PC-9 (cell line): ENCODE measurements at regions not wholly inside any gene's neighbourhood (a gene's known extent, or its start where the extent isn't known, plus 50 kb on each side); places are given as distances from the start of the nearest gene placed in this dataset.

Source experiments
- BruUV-seq: library from RNA; stranded (reverse); fragments of 400-500 nt; replicated peaks from 2 replicates; lab custom pipeline; 2021; lab: Mats Ljungman, UMichigan
- CTCF ChIA-PET: fragments of 300-600 bp; sonication (Branson Sonifier 250); formaldehyde crosslinking; loops from one replicate; lab custom pipeline; 2022; ENCODE audit warnings: antibody characterized with exemption; lab: Charles Lee
- POLR2A ChIA-PET: fragments of 300-600 bp; sonication (Branson Sonifier 250); formaldehyde crosslinking; loops from one replicate; lab custom pipeline; 2022; ENCODE audit warnings: antibody characterized with exemption; ENCODE audit not compliant: unreplicated experiment; lab: Charles Lee
- DNase-seq, 2 experiments: peaks; one replicate each; pipeline versions ENCODE4 v3.0.0 to v3.0.0-alpha.2; 2015 to 2022; ENCODE audit warnings: mixed read lengths in 1 of 2
- H2AFZ ChIP-seq: fragments of 200-600 bp; sonication (generic); 2 replicates; pipeline ENCODE4 v1.8.1; 2017; ENCODE audit warnings: antibody characterized with exemption
- H3F3A ChIP-seq: fragments of 200-600 bp; sonication (generic); 2 replicates; pipeline ENCODE4 v1.8.1; 2017; ENCODE audit warnings: antibody characterized with exemption, mild to moderate bottlenecking, low read depth; ENCODE audit not compliant: insufficient read depth
- H3K27ac ChIP-seq: fragments of 200-600 bp; sonication (generic); 2 replicates; pipeline ENCODE4 v1.6.1; 2016; ENCODE audit warnings: mixed run types
- H3K27me3 ChIP-seq: fragments of 200-600 bp; sonication (generic); 2 replicates; pipeline ENCODE4 v1.6.1; 2016; ENCODE audit warnings: low read depth, mixed run types; ENCODE audit not compliant: insufficient read depth
- H3K36me3 ChIP-seq: fragments of 200-600 bp; sonication (generic); 2 replicates; pipeline ENCODE4 v1.6.1; 2016; ENCODE audit warnings: low read depth, mixed run types
- H3K4me1 ChIP-seq: fragments of 200-600 bp; sonication (generic); replicated peaks from 2 replicates; pipeline ENCODE4 v1.6.1; 2016; ENCODE audit warnings: mixed run types; ENCODE audit not compliant: insufficient read depth
- H3K4me2 ChIP-seq: fragments of 200-600 bp; sonication (generic); 2 replicates; pipeline ENCODE4 v1.6.1; 2017; ENCODE audit warnings: mixed run types
- H3K4me3 ChIP-seq: fragments of 200-600 bp; sonication (generic); 2 replicates; pipeline ENCODE4 v1.6.1; 2016; ENCODE audit warnings: mixed run types
- H3K79me2 ChIP-seq: fragments of 200-600 bp; sonication (generic); 2 replicates; pipeline ENCODE4 v1.6.1; 2017; ENCODE audit warnings: low read depth, mixed run types
- H3K9me2 ChIP-seq: fragments of 200-600 bp; sonication (generic); 2 replicates; pipeline ENCODE4 v1.8.1; 2017; ENCODE audit warnings: mild to moderate bottlenecking; ENCODE audit not compliant: insufficient read depth
- H3K9me3 ChIP-seq: fragments of 200-600 bp; sonication (generic); 2 replicates; pipeline ENCODE4 v1.8.1; 2016; ENCODE audit warnings: low read depth; ENCODE audit not compliant: insufficient read depth
- H4K20me1 ChIP-seq: fragments of 200-600 bp; sonication (generic); 2 replicates; pipeline ENCODE4 v1.8.1; 2017; ENCODE audit not compliant: insufficient read depth
- CTCF ChIP-seq: fragments of 200-600 bp; sonication (generic); conservative IDR thresholded peaks from 2 replicates; pipeline ENCODE4 v1.6.1; 2017; ENCODE audit warnings: mixed run types, antibody characterized with exemption, mild to moderate bottlenecking, moderate library complexity
- EZH2 ChIP-seq: fragments of 200-600 bp; sonication (generic); IDR thresholded peaks from 2 replicates; pipeline ENCODE4 v1.8.0; 2017; ENCODE audit warnings: antibody characterized with exemption, low read depth
- intact Hi-C: fragments of 100-400 bp; cut with micrococcal nuclease; formaldehyde crosslinking; loops from one replicate; pipeline ENCODE4 v1.10.0; 2022; ENCODE audit not compliant: unreplicated experiment

- ChIA-PET POLR2A (no interaction called here), CTCF (no interaction called here)
- Histone ChIP-seq H4K20me1 (no peaks in the 10 kb centered on the region), H3K36me3 (no peaks in the 10 kb centered on the region), H3K79me2 (no peaks in the 10 kb centered on the region), H2AFZ (no peak overlapping the region), H3K9me3 (no peaks in the 10 kb centered on the region), H3K9me2 (no peaks in the 10 kb centered on the region), H3K4me1 (no peaks in the 10 kb centered on the region), H3K27ac (no peak overlapping the region), H3K4me2 (no peak overlapping the region), H3F3A (no peaks in the 10 kb centered on the region), H3K4me3 (no peak overlapping the region), H3K27me3 (peaks cover 29% of the 10 kb centered on the region)
- DNase-seq = no peak
- no TSS peak for BruUV-seq
- no peak for TF ChIP-seq EZH2
- TF ChIP-seq CTCF = no peak
- intact Hi-C loops = no loop called here
Observed at GRCh38 chr19:31491242-31491641, 142.0 kb upstream of the TSHZ3 start.

GRCh38 chr19:31492050-31492449, 142.8 kb upstream of the TSHZ3 start:
- Histone ChIP-seq H3K4me1 (no peaks in the 10 kb centered on the region), H3K4me3 (no peak overlapping the region), H3F3A (no peaks in the 10 kb centered on the region), H3K36me3 (no peaks in the 10 kb centered on the region), H2AFZ (no peak overlapping the region), H3K79me2 (no peaks in the 10 kb centered on the region), H3K9me3 (no peaks in the 10 kb centered on the region), H3K4me2 (no peak overlapping the region), H3K9me2 (no peaks in the 10 kb centered on the region), H3K27me3 (peaks cover 34% of the 10 kb centered on the region), H3K27ac (no peak overlapping the region), H4K20me1 (no peaks in the 10 kb centered on the region)
- BruUV-seq = no TSS peak
- ChIA-PET POLR2A (no interaction called here), CTCF (no interaction called here)
- intact Hi-C loops = no loop called here
- DNase-seq = no peak
- TF ChIP-seq EZH2 = no peak

GRCh38 chr19:31496076-31496475, 146.8 kb upstream of the TSHZ3 start:
- CTCF ChIA-PET = no interaction called here
- no peak for DNase-seq
- Histone ChIP-seq H3K36me3 (no peaks in the 10 kb centered on the region), H3K27me3 (peaks cover 36% of the 10 kb centered on the region), H2AFZ (no peak overlapping the region), H3K4me1 (no peaks in the 10 kb centered on the region), H4K20me1 (no peaks in the 10 kb centered on the region), H3K9me3 (no peaks in the 10 kb centered on the region), H3K79me2 (no peaks in the 10 kb centered on the region), H3K4me3 (no peak overlapping the region), H3K9me2 (no peaks in the 10 kb centered on the region), H3F3A (no peaks in the 10 kb centered on the region), H3K27ac (no peak overlapping the region), H3K4me2 (no peak overlapping the region)
- TF ChIP-seq CTCF = no peak
- POLR2A ChIA-PET = no interaction called here
- BruUV-seq = no TSS peak
- intact Hi-C loops = no loop called here

- no peaks in the 10 kb centered on the region for H3K9me3 ChIP-seq
- no peak overlapping the region for H3K4me3 ChIP-seq
- no peak overlapping the region for H3K4me2 ChIP-seq
- ChIA-PET CTCF (no interaction called here), POLR2A (no interaction called here)
- TF ChIP-seq CTCF (no peak), EZH2 (no peak)
- no peaks in the 10 kb centered on the region for H3F3A ChIP-seq
- no peaks in the 10 kb centered on the region for H3K79me2 ChIP-seq
- peaks cover 39% of the 10 kb centered on the region for H3K27me3 ChIP-seq
- no peak for DNase-seq
- H3K36me3 ChIP-seq = no peaks in the 10 kb centered on the region
- H3K27ac ChIP-seq = no peak overlapping the region
- H3K4me1 ChIP-seq = no peaks in the 10 kb centered on the region
- H2AFZ ChIP-seq = no peak overlapping the region
- intact Hi-C loops = no loop called here
- no peaks in the 10 kb centered on the region for H3K9me2 ChIP-seq
- no TSS peak for BruUV-seq
- no peaks in the 10 kb centered on the region for H4K20me1 ChIP-seq
Observed at GRCh38 chr19:31497709-31498108, 148.5 kb upstream of the TSHZ3 start.
